C4-2B (cell line): ENCODE measurements at regions not wholly inside any gene's neighbourhood (a gene's known extent, or its start where the extent isn't known, plus 50 kb on each side); places are given as distances from the start of the nearest gene placed in this dataset.

Source experiments
- ZFX ChIP-seq: fragments of 450-650 bp; IDR thresholded peaks from 2 replicates; pipeline ENCODE4 v1.6.1; 2017
- TF ChIP-seq, protein P1 (sequence below): fragments of 450-650 bp; conservative IDR thresholded peaks from 2 replicates; pipeline ENCODE4 v1.5.1; 2017; ENCODE audit warnings: mild to moderate bottlenecking

DNA sequence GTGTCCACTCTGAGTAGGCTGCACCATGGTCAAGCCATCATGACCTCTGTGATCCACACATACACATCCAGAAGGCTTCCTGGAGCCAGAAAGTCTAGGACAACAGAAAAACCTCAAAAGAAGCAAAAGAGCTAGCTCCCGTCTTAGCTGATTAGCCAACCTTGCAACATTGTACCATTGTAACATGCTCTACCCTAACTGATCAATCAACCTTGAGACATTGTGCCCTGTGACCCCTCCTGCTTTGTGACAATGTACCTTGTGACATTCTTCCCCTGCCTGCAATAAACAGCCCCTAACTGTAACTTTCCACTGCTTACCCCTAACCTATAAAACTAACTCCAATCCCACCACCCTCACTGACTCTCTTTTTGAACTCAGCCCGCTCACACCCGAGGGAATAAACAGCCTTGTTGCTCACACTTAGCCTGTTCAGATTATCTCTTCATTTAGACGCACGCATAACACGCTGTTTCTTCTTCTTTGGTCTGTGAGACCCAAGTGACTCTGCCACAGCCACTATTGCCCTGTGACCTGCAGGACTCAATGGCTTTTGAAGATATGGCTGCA is 1104.6 kb downstream of the OTOL1 start:
- TF ChIP-seq, protein P1, sequence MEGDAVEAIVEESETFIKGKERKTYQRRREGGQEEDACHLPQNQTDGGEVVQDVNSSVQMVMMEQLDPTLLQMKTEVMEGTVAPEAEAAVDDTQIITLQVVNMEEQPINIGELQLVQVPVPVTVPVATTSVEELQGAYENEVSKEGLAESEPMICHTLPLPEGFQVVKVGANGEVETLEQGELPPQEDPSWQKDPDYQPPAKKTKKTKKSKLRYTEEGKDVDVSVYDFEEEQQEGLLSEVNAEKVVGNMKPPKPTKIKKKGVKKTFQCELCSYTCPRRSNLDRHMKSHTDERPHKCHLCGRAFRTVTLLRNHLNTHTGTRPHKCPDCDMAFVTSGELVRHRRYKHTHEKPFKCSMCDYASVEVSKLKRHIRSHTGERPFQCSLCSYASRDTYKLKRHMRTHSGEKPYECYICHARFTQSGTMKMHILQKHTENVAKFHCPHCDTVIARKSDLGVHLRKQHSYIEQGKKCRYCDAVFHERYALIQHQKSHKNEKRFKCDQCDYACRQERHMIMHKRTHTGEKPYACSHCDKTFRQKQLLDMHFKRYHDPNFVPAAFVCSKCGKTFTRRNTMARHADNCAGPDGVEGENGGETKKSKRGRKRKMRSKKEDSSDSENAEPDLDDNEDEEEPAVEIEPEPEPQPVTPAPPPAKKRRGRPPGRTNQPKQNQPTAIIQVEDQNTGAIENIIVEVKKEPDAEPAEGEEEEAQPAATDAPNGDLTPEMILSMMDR, result no peak
- no peak for TF ChIP-seq ZFX
